ENCODE measurements at regions not wholly inside any gene's neighbourhood (a gene's known extent, or its start where the extent isn't known, plus 50 kb on each side); places are given as distances from the start of the nearest gene placed in this dataset.

- Histone ChIP-seq H3K79me1 (ENCODE audit: low read depth, low read length) (no peaks in the 10 kb centered on the region), H4K5ac (ENCODE audit: insufficient read length, low read depth, low read length) (no peak overlapping the region), H3K9ac (replicated peaks in 1 of 4; ENCODE audit: extremely low read depth in 1 of 4, low read depth in 3 of 4, low read length in 3 of 4) (no peak overlapping the region), H3K27ac (ENCODE audit: low read depth, low read length) (no peak overlapping the region), H3K36me3 (ENCODE audit: control insufficient read depth in 2 of 4, insufficient read depth in 4 of 4, low read length in 3 of 4) (no peaks in the 10 kb centered on the region), H4K8ac (ENCODE audit: extremely low read depth, insufficient read depth, low read length) (no peak overlapping the region), H4K20me1 (replicated peaks in 1 of 2; ENCODE audit: control insufficient read depth in 1 of 2, insufficient read depth in 2 of 2, low read length in 2 of 2) (peaks cover 0 to 7% of the 10 kb centered on the region in 2 experiments), H3K23me2 (ENCODE audit: low read depth, low read length) (peaks cover 10% of the 10 kb centered on the region), H3K79me2 (ENCODE audit: control insufficient read depth in 1 of 2, insufficient read depth in 2 of 2, low read length in 2 of 2) (no peaks in the 10 kb centered on the region), H3K4me2 (ENCODE audit: insufficient read depth in 1 of 2, low read depth in 2 of 2, low read length in 2 of 2) (no peak overlapping the region), H3K23ac (ENCODE audit: insufficient read length) (no peak overlapping the region), H4K91ac (replicated peaks; ENCODE audit: insufficient read length, low read length) (no peak overlapping the region), H3K14ac (ENCODE audit: insufficient read length) (no peak overlapping the region), H3K4me3 (ENCODE audit: extremely low read depth in 1 of 4, insufficient read depth in 2 of 4, low read depth in 3 of 4, low read length in 4 of 4) (no peak overlapping the region), H2AK5ac (ENCODE audit: low read depth, low read length) (no peak overlapping the region), H3K18ac (ENCODE audit: extremely low read depth, low read length) (no peak overlapping the region), H2BK20ac (ENCODE audit: low read length) (no peak overlapping the region), H2BK15ac (ENCODE audit: low read length) (no peak overlapping the region), H3K4me1 (replicated peaks in 1 of 4; ENCODE audit: control insufficient read depth in 3 of 4, insufficient read depth in 4 of 4, low read length in 3 of 4) (no peaks in the 10 kb centered on the region), H3K56ac (replicated peaks; ENCODE audit: insufficient read length, low read depth, low read length) (no peak overlapping the region), H2BK5ac (ENCODE audit: low read depth, low read length) (no peak overlapping the region), H2AFZ (ENCODE audit: low read length) (no peak overlapping the region), H3K9me3 (ENCODE audit: insufficient read depth in 2 of 2, low read depth in 1 of 2, low read length in 1 of 2) (peaks cover 2 to 3% of the 10 kb centered on the region in 2 experiments; a peak in 1 of 4 replicates), H2BK12ac (ENCODE audit: low read depth, low read length) (no peak overlapping the region), H2BK120ac (replicated peaks; ENCODE audit: low read depth, low read length) (no peak overlapping the region), H3K27me3 (replicated peaks in 1 of 4; ENCODE audit: control insufficient read depth in 3 of 4, extremely low read depth in 1 of 4, insufficient read depth in 3 of 4, low read length in 3 of 4) (no peaks in the 10 kb centered on the region), H3K4ac (replicated peaks; ENCODE audit: insufficient read length, low read depth, low read length) (no peak overlapping the region)
- CTCF ChIA-PET (ENCODE audit: partially characterized antibody) = interaction anchor here (1.5 kb wide), 1 partner anchor 94 kb away, joined by 6 read pairs; no protein-coding TSS in a partner anchor
- no peak for TF ChIP-seq RBBP5 (IDR thresholded peaks at IDR 0.05; ENCODE audit: borderline replicate concordance, low read depth, low read length)
- TF ChIP-seq TEAD4 (IDR thresholded peaks at IDR 0.05; ENCODE audit: low read depth, low read length) = no peak
- no peak for TF ChIP-seq POU5F1 (IDR thresholded peaks at IDR 0.05; ENCODE audit: low read depth, low read length)
- no peak for TF ChIP-seq FOSL1 (IDR thresholded peaks at IDR 0.05; ENCODE audit: insufficient read depth, low read depth, low read length)
- no peak for TF ChIP-seq NANOG (IDR thresholded peaks at IDR 0.05; ENCODE audit: insufficient read depth, low read depth, low read length, poor library complexity, severe bottlenecking)
- TF ChIP-seq EP300 (IDR thresholded peaks at IDR 0.05; ENCODE audit: borderline replicate concordance in 1 of 2, low read depth in 2 of 2, low read length in 2 of 2) = no peak
- FAIRE-seq (no peak), DNase-seq (ENCODE audit: low read depth in 1 of 2, low spot score in 2 of 2) (peak in 1 of 2 experiments; percentile 26)
- WGBS, 2 experiments (ENCODE audit: extremely low coverage in 1 of 2, insufficient coverage in 1 of 2, insufficient read length in 1 of 2, insufficient replicate concordance in 2 of 2, low coverage in 1 of 2, low lambda C conversion rate in 2 of 2, missing lambda C conversion rate in 1 of 2) = 84% methylated on average over 4 of the region's 4 CpGs; no CpG with 5 or more reads in 1 of the 2 experiments
- POLR2A ChIA-PET (ENCODE audit: partially characterized antibody) = no interaction called here
Measured at GRCh38 chr2:406876-407275, 119.0 kb upstream of the ALKAL2 start.
